SK-N-MC (cell line): ENCODE measurements at regions not wholly inside any gene's neighbourhood (a gene's known extent, or its start where the extent isn't known, plus 50 kb on each side); places are given as distances from the start of the nearest gene placed in this dataset.

Experiments used
- EZH2 ChIP-seq: fragments of 200-600 bp; sonication (generic); IDR thresholded peaks from one replicate; pipeline ENCODE4 v1.6.1; 2017; ENCODE audit warnings: antibody characterized with exemption
- FOXP2 ChIP-seq: optimal IDR thresholded peaks from 2 replicates; pipeline ENCODE3; 2011; ENCODE audit warnings: mild to moderate bottlenecking, moderate library complexity; ENCODE audit not compliant: insufficient read depth; ENCODE audit errors: extremely low read length, control extremely low read depth
- POLR2AphosphoS5 ChIP-seq: IDR thresholded peaks from 2 replicates; pipeline ENCODE4 v1.6.1; 2012; ENCODE audit warnings: mild to moderate bottlenecking, low read depth, low read length, borderline replicate concordance

GRCh38 chr12:61916831-61917230, 343.4 kb upstream of the USP15 start:
- no peak for TF ChIP-seq EZH2
- no peak for TF ChIP-seq POLR2AphosphoS5
- no peak for TF ChIP-seq FOXP2
